ENCODE measurements at regions not wholly inside any gene's neighbourhood (a gene's known extent, or its start where the extent isn't known, plus 50 kb on each side); places are given as distances from the start of the nearest gene placed in this dataset.
A peak's percentile ranks its signal among the peaks of the same experiment; 100 is the strongest.

GRCh38 chr15:37652646-37653417 is 281.6 kb upstream of the TMCO5A start:
- TF ChIP-seq, protein P1, sequence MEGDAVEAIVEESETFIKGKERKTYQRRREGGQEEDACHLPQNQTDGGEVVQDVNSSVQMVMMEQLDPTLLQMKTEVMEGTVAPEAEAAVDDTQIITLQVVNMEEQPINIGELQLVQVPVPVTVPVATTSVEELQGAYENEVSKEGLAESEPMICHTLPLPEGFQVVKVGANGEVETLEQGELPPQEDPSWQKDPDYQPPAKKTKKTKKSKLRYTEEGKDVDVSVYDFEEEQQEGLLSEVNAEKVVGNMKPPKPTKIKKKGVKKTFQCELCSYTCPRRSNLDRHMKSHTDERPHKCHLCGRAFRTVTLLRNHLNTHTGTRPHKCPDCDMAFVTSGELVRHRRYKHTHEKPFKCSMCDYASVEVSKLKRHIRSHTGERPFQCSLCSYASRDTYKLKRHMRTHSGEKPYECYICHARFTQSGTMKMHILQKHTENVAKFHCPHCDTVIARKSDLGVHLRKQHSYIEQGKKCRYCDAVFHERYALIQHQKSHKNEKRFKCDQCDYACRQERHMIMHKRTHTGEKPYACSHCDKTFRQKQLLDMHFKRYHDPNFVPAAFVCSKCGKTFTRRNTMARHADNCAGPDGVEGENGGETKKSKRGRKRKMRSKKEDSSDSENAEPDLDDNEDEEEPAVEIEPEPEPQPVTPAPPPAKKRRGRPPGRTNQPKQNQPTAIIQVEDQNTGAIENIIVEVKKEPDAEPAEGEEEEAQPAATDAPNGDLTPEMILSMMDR (conservative IDR thresholded peaks at IDR 0.05; ENCODE audit: low read depth, low read length): no peak
- no peak for DNase-seq (ENCODE audit: low read depth)
- no peak overlapping the region for H3K4me3 ChIP-seq (ENCODE audit: low read length)

DNA sequence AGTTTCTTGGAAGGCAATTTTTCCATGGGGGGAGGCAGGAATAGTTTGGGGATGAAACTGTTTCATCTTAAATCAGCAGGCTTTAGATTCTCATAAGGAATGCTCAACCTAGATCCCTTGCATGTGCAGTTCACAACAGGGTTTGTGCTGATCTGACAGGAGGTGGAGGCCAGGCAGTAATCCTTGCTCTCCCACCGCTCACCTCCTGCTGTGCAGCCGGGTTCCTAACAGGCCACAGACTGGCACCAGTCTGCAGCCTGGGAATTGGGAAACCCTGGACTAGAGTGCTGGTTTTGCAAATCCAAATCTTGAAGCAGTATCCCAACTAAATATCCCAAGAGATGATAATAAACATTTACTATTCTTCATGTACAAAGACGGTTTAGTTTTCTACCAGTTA is 256.3 kb upstream of the TMCO5A start:
- no peak overlapping the region for H3K4me3 ChIP-seq (ENCODE audit: low read length)
- TF ChIP-seq, protein P1 (conservative IDR thresholded peaks at IDR 0.05; ENCODE audit: low read depth, low read length): no peak
- DNase-seq (ENCODE audit: low read depth): no peak

- DNase-seq (ENCODE audit: low read depth): no peak
- TF ChIP-seq, protein P1 (conservative IDR thresholded peaks at IDR 0.05; ENCODE audit: low read depth, low read length): no peak
- no peak overlapping the region for H3K4me3 ChIP-seq (ENCODE audit: low read length)
These were observed 254.8 kb upstream of the TMCO5A start for GRCh38 chr15:37679627-37680026.

GRCh38 chr15:37682304-37682703 is 252.1 kb upstream of the TMCO5A start:
- TF ChIP-seq, protein P1 (conservative IDR thresholded peaks at IDR 0.05; ENCODE audit: low read depth, low read length): peak; percentile 32
- H3K4me3 ChIP-seq (ENCODE audit: low read length): no peak overlapping the region
- no peak for DNase-seq (ENCODE audit: low read depth)

DNA sequence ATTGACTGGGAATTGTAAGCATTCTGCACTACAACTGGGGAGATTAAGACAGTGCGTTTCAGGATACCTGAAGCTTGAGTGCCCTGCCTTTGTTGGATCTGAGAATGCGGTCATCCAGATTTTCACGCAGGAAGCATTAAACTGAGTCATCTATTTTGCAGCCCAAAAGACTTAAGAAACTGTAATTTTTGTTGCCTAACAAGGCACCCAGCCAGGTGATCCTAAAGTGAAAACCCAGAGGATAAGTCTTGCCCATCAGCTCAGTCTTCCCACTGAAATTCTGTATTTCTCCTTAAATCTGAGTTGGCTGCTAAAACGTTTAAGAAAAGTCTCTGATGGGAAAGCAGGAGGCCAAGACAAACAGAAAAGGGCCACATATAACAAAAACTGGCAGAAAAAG is 242.5 kb upstream of the TMCO5A start:
- TF ChIP-seq, protein P1 (conservative IDR thresholded peaks at IDR 0.05; ENCODE audit: low read depth, low read length): no peak
- no peak overlapping the region for H3K4me3 ChIP-seq (ENCODE audit: low read length)
- no peak for DNase-seq (ENCODE audit: low read depth)

- no peak overlapping the region for H3K4me3 ChIP-seq (ENCODE audit: low read length)
- no peak for DNase-seq (ENCODE audit: low read depth)
- TF ChIP-seq, protein P1 (conservative IDR thresholded peaks at IDR 0.05; ENCODE audit: low read depth, low read length): no peak
These were observed 240.5 kb upstream of the TMCO5A start for GRCh38 chr15:37693926-37694325.

DNA sequence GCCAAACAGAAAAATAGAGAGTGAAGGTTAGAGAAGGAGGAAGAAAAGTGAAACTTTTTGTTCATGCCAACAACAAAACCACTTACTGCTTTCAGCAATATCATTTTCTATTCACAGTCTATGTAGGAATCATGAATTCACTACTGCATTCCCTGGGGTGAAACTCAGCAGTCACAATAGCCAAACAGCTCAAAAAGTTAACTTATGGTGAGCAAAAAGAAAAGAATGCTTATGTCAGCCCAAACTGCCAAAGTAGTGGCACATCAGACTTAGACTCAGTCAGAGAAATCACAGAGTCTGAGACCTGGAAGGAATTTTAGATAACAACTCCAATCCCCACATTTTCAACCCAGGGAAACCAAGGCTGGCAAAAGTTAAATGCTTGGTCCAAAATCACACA is 238.7 kb upstream of the TMCO5A start:
- TF ChIP-seq, protein P1 (conservative IDR thresholded peaks at IDR 0.05; ENCODE audit: low read depth, low read length): no peak
- DNase-seq (ENCODE audit: low read depth): peak; percentile 21
- H3K4me3 ChIP-seq (ENCODE audit: low read length): no peak overlapping the region
